ENCODE measurements at regions not wholly inside any gene's neighbourhood (a gene's known extent, or its start where the extent isn't known, plus 50 kb on each side); places are given as distances from the start of the nearest gene placed in this dataset.

DNA sequence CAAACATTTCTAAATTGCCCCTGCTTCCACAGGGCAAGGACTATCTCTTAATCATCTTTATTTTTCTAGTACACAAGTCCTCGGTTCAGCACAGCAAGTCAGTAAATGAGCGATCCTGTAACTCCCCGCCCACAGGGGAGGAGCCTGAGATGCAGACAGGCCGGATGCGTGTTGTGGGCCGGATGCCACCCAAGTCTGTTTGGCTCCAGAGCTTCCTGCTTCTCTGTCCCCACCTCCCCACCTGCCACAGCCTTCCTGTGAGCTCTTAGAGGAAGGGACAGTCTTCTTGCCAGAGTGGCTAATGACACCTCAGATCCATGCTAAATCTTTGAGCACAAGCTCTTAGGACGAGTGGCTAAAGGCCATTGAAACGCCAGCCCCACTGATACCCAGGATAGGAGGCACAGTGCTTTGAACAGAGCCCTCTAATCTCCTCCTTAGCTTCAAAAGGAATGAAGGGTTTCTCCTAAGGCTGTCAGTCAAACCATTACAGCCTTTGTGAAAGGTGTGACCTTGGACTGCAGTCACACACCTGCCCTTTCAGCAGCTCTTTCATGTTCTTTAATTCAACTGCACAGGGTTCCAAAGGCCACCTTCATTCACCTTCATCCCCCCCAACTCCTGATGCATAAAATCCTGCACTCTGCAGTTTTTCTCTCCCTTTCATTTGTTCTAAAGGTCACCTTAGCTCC, 264.3 kb downstream of the TFAP2C start:
- TF ChIP-seq, protein P1, sequence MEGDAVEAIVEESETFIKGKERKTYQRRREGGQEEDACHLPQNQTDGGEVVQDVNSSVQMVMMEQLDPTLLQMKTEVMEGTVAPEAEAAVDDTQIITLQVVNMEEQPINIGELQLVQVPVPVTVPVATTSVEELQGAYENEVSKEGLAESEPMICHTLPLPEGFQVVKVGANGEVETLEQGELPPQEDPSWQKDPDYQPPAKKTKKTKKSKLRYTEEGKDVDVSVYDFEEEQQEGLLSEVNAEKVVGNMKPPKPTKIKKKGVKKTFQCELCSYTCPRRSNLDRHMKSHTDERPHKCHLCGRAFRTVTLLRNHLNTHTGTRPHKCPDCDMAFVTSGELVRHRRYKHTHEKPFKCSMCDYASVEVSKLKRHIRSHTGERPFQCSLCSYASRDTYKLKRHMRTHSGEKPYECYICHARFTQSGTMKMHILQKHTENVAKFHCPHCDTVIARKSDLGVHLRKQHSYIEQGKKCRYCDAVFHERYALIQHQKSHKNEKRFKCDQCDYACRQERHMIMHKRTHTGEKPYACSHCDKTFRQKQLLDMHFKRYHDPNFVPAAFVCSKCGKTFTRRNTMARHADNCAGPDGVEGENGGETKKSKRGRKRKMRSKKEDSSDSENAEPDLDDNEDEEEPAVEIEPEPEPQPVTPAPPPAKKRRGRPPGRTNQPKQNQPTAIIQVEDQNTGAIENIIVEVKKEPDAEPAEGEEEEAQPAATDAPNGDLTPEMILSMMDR (conservative IDR thresholded peaks at IDR 0.05; ENCODE audit: low read length): no peak
- no peak for TF ChIP-seq EZH2phosphoT487 (IDR thresholded peaks at IDR 0.05; ENCODE audit: borderline replicate concordance, low read depth, low read length)

Data from OCI-LY7 (cell line).